HK-2 (cell line): ENCODE measurements at regions not wholly inside any gene's neighbourhood (a gene's known extent, or its start where the extent isn't known, plus 50 kb on each side); places are given as distances from the start of the nearest gene placed in this dataset.
"Not testable (repeated sequence)": the region's sequence is repeated elsewhere in the genome, so short reads cannot be mapped to it uniquely, and the experiment has no call there.

Source experiments
- DNase-seq: peaks from one replicate; pipeline ENCODE4 v3.0.0-alpha.2; 2018; ENCODE audit not compliant: unreplicated experiment

GRCh38 chr2:236895497-236895896 is 190.2 kb upstream of the COPS8 start:
- no peak for DNase-seq

DNA sequence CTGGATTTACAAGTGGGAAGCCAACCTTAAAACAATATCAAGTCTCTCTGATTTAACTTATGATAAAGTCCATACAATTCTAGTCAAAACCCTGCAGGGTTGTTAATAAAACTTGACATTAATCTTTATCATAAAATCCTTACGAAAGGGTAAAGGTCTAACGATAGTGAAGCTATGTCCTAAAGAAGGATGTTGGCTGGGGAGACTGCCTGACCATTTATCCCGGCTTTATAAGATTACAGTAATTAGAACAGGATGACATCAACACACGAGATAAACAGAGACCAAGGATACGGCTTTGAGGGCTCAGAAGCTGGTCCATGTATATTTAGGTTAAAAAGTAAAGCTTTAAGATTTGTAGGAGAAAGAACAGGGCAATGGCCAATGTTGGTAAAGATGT is 189.0 kb upstream of the COPS8 start:
- no peak for DNase-seq

DNA sequence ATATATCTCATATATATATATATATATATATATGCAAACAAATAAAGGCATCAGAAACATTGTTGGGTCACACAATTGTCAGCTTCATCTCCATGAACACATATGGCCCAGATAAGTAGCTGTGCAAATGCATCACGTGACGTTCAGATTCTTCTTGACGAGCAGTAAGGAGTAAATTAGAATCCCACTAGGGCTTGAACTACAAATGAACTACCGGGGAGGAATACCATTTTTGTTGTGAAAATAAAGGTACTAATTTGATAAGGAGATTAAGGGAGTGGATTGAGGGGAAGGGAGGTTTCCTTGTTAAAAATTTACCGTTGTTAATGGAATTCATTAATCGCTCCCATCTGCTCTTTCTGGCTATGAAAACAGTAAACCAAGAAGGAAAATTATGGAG is 186.5 kb upstream of the COPS8 start:
- DNase-seq = no peak

DNA sequence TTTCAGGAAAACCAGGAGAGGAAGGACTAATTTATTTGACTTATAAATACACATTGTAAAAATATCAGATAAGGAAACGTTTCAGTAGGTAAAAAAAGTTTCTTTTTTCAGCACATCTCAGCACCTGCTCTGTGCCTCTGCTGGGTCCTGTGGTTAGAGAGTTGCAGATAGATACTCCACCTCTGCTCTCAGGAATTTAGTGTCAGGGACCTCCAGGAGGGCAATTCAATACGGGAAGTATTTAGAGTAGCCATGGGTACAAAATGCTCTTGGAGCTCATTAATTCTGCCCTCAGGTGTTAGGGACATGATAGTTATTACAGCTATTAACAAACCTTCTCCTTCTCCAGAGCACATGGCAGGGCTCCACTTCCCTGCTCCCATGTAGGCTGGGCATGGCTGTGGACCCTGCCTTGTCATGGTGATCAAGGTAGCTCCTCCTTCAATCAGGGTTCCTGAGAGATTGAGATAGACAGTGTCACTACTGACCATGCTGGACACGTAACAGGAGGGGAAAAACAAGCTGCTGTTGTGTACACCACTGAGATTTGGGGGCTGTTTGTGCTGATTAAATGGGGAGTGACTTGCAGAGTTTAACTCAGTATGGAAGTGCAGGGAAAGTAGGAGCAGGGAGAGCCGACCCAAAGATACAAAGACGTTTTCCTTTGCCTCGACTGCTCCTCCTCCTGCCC is 185.6 kb upstream of the COPS8 start:
- DNase-seq = no peak

DNA sequence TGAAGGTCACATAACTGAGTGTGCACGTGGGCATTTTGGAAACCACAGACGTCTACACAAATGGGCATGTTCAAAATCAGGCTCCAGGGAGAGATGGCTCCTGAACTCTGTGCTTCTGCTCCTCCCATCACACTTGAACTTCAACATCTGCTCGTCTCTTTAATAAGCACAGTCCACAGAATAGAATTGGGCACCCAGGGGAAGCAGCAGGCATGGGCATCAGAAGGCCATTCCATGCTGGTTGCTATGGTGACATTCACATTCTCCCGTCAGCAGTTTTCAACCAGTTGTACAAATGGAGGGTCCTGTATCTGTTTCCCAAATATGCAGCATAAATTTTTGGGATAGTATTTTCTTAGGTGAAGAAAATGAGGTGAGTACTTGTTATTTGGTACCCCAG is 183.7 kb upstream of the COPS8 start:
- DNase-seq = no peak

DNA sequence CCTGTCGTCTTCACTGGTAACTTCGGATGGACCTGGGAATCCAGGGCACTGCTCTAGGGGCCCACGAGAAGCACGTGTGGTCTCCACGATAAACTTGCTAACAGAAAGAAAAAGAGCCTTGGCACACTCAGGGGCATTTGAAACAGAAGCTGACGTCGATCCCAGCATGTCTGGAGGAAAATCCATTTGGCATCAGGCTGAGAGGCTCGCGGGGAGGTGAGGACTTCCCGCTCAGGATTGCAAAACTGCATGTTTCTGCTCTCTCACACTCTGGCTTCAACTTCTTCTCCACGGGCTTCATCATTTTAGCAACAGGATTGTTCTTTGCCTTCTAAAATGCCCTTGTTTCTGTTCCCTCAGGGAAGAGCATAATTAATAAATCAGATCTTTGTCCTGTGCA is 181.7 kb upstream of the COPS8 start:
- DNase-seq = no peak

- no peak for DNase-seq
These were observed 181.1 kb upstream of the COPS8 start for GRCh38 chr2:236904389-236905263.

DNA sequence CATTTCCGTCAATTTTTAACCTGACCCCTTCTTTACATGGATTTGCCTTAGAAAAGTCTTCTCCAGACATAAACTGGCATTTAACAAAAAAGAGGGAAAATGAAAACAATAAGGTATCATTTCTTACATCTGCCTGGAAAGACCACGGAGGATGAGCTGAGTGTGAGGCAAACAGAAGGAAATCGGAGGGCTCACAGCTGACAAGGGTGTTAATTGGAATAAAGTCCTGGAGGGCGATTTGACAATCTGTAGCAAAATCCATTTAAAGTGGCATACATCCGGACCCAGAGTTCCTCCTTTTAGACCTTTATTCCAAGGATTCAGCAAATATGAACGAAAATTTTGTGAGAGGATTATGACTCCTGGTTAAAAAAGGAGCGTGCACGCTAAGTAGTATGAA is 179.7 kb upstream of the COPS8 start:
- DNase-seq = no peak

- DNase-seq = no peak
These were observed 177.1 kb upstream of the COPS8 start for GRCh38 chr2:236908439-236909192.

DNA sequence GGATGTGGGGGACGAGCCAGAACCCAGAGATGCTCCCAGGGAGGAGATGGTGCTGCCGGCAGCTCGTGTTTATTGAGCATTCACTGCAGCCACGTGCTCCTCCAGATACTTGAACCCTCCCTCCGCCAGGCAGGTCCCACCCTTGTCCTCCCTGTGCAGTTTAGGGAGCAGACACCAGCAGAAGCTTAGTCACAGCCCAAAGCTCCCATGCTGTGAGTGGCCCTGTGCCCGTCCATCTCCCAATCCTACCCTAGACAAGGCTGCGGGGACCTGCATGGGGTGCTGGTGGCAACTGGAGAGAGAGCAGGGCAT is 176.5 kb upstream of the COPS8 start:
- no peak for DNase-seq

DNA sequence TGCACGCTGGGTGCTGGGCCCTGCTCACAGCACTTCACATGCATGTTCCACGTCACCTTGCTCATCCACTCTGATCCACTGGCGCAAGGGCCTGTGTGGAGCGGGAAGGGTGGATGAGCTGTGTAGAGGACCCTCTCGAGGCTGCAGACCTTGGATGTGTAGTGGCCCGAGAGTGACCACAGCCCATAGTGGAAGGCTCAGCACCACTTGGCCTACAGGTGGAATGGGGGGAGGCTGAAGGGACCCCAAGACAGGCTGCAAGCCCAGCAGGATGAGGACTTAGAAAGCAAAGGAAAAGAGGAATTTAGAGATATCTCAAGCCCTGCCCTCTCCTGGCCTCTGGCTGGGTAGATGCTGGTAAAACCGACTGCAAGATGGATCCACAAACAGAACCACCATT is 175.9 kb upstream of the COPS8 start:
- DNase-seq = no peak

GRCh38 chr2:236910781-236911495 is 174.8 kb upstream of the COPS8 start:
- no peak for DNase-seq

- DNase-seq = no peak
These were observed 173.2 kb upstream of the COPS8 start for GRCh38 chr2:236912326-236913120.

DNA sequence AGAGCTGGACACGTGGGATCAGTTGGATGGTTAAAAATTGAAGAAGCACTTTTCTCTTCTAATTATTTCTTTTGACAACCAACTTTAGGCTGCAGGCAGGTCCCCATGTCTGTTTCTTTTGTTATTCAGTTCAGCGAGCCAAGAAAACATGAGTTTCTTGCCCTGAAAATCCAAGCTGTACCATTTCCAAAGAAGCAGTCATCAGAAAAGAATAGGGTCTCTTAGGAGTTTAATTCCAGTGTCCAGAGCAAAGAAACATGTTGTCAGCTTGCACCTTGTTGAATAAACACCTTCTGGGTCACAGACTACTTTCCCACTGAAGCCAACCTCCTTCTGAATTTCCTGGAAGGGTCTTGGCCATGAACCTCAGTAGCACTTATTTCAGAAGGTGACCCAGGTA is 170.5 kb upstream of the COPS8 start:
- no peak for DNase-seq

GRCh38 chr2:236915726-236916125 is 170.0 kb upstream of the COPS8 start:
- no peak for DNase-seq

DNA sequence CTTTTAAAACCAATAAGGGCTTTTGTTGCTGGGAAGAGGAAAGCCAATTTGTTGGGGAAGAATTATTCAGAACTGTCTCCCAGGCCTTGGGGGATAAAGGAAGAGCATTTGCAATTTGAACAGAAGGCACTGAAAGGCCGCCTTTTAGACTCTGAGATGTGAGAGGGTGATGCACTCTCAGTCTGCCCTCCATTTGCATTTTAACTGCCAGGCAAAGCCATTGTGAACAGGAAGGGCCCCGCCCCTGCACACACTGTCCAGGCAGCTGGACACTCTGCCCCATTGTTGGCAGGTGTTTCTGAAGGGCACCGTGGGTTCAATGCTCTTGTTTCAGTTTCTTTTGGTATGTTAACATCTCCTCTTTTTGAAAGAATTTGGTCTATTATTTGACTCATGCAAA is 169.5 kb upstream of the COPS8 start:
- DNase-seq = no peak

- no peak for DNase-seq
These were observed 169.0 kb upstream of the COPS8 start for GRCh38 chr2:236916651-236917050.

DNA sequence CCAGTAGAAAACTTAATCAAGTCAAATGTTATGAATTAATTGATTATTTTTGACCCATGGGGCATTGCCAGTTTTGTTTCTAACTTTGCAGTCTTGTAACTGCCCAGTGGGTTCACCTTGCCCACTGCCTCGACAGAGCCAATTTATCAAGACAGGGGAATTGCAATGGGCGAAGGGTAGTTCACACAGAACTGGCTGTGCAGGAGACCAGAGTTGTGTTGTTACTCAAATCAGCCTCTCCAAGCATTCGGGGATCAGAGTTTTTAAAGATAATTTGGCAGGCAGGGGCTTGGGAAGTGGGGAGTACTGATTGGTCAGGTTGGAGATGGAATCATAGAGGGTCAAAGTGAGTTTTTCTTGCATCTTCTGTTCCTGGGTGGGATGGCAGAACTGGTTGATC is 168.5 kb upstream of the COPS8 start:
- no peak for DNase-seq

- DNase-seq = no peak
These were observed 167.1 kb upstream of the COPS8 start for GRCh38 chr2:236918545-236918944.

GRCh38 chr2:236919209-236919608 is 166.5 kb upstream of the COPS8 start:
- no peak for DNase-seq

- DNase-seq = not testable (repeated sequence)
These were observed 165.8 kb upstream of the COPS8 start for GRCh38 chr2:236919801-236920379.
